CD4-positive, alpha-beta T cell treated with Interleukin-12 subunit alpha and Interleukin-12 subunit beta, for 1 hour (primary cell): ENCODE measurements at regions not wholly inside any gene's neighbourhood (a gene's known extent, or its start where the extent isn't known, plus 50 kb on each side); places are given as distances from the start of the nearest gene placed in this dataset.
"Not testable (repeated sequence)": the region's sequence is repeated elsewhere in the genome, so short reads cannot be mapped to it uniquely, and the experiment has no call there.

ENCODE experiments used
- DNase-seq: peaks from one replicate; pipeline ENCODE4 v3.0.0-alpha.2; 2020

- no peak for DNase-seq
These were observed 177.1 kb downstream of the EVX1 start for GRCh38 chr7:27419581-27420177.

- no peak for DNase-seq
These were observed 178.1 kb downstream of the EVX1 start for GRCh38 chr7:27420702-27421101.

- no peak for DNase-seq
These were observed 180.7 kb downstream of the EVX1 start for GRCh38 chr7:27423290-27423689.

- no peak for DNase-seq
These were observed 181.2 kb downstream of the EVX1 start for GRCh38 chr7:27423821-27424220.

- no peak for DNase-seq
These were observed 181.6 kb downstream of the EVX1 start for GRCh38 chr7:27424231-27424630.

- no peak for DNase-seq
These were observed 182.1 kb downstream of the EVX1 start for GRCh38 chr7:27424749-27425148.

GRCh38 chr7:27427416-27427815, 184.8 kb downstream of the EVX1 start:
- no peak for DNase-seq

GRCh38 chr7:27430105-27430504, 187.5 kb downstream of the EVX1 start:
- DNase-seq: no peak

GRCh38 chr7:27431465-27431864, 188.9 kb downstream of the EVX1 start:
- DNase-seq: no peak

- DNase-seq: no peak
These were observed 191.0 kb downstream of the EVX1 start for GRCh38 chr7:27433581-27433980.

GRCh38 chr7:27434756-27435400, 192.3 kb downstream of the EVX1 start:
- DNase-seq: no peak

GRCh38 chr7:27435461-27435860, 192.9 kb downstream of the EVX1 start:
- no peak for DNase-seq

GRCh38 chr7:27438881-27439589, 196.4 kb downstream of the EVX1 start:
- DNase-seq: no peak

GRCh38 chr7:27442455-27442854, 199.9 kb downstream of the EVX1 start:
- DNase-seq: no peak

- not testable (repeated sequence) for DNase-seq
These were observed 206.4 kb downstream of the EVX1 start for GRCh38 chr7:27449046-27449445.

- no peak for DNase-seq
These were observed 208.8 kb downstream of the HIBADH start for GRCh38 chr7:27453702-27454405.

- not testable (repeated sequence) for DNase-seq
These were observed 205.6 kb downstream of the HIBADH start for GRCh38 chr7:27457120-27457519.

- not testable (repeated sequence) for DNase-seq
These were observed 204.8 kb downstream of the HIBADH start for GRCh38 chr7:27457603-27458565.

- DNase-seq: no peak
These were observed 203.5 kb downstream of the HIBADH start for GRCh38 chr7:27459021-27459730.

GRCh38 chr7:27459731-27460053, 203.0 kb downstream of the HIBADH start:
- DNase-seq: no peak

GRCh38 chr7:27462575-27463270, 200.0 kb downstream of the HIBADH start:
- DNase-seq: no peak
